Astrocyte of the hippocampus (primary cell): ENCODE measurements at regions not wholly inside any gene's neighbourhood (a gene's known extent, or its start where the extent isn't known, plus 50 kb on each side); places are given as distances from the start of the nearest gene placed in this dataset.

Experiments used
- DNase-seq: peaks from one replicate; pipeline ENCODE4 v3.0.0; 2011; ENCODE audit warnings: low read depth, low spot score

- DNase-seq: no peak
Observed at GRCh38 chr18:28880856-28881255, 703.9 kb upstream of the CDH2 start.

- peak; percentile 70 for DNase-seq
Observed at GRCh38 chr18:28875059-28875458, 698.1 kb upstream of the CDH2 start.

- peak; percentile 54 for DNase-seq
Observed at GRCh38 chr18:28863396-28863795, 686.5 kb upstream of the CDH2 start.

- no peak for DNase-seq
Observed at GRCh38 chr18:28858248-28858647, 681.3 kb upstream of the CDH2 start.

- DNase-seq: peak; percentile 9
Observed at GRCh38 chr18:28855989-28856388, 679.1 kb upstream of the CDH2 start.

- peak; percentile 52 for DNase-seq
Observed at GRCh38 chr18:28855524-28855923, 678.6 kb upstream of the CDH2 start.

GRCh38 chr18:28854964-28855363, 678.0 kb upstream of the CDH2 start:
- DNase-seq: peak; percentile 29

GRCh38 chr18:28846958-28847357, 670.0 kb upstream of the CDH2 start:
- DNase-seq: no peak

- DNase-seq: no peak
Observed at GRCh38 chr18:28837100-28837499, 660.2 kb upstream of the CDH2 start.

GRCh38 chr18:28834889-28835288, 658.0 kb upstream of the CDH2 start:
- peak; percentile 60 for DNase-seq

- no peak for DNase-seq
Observed at GRCh38 chr18:28831908-28832307, 655.0 kb upstream of the CDH2 start.

- DNase-seq: peak; percentile 14
Observed at GRCh38 chr18:28831476-28831875, 654.5 kb upstream of the CDH2 start.

GRCh38 chr18:28826107-28826506, 649.2 kb upstream of the CDH2 start:
- DNase-seq: no peak

GRCh38 chr18:28824183-28824574, 647.2 kb upstream of the CDH2 start:
- no peak for DNase-seq

- no peak for DNase-seq
Observed at GRCh38 chr18:28823506-28824182, 646.7 kb upstream of the CDH2 start.

- no peak for DNase-seq
Observed at GRCh38 chr18:28820353-28820752, 643.4 kb upstream of the CDH2 start.

GRCh38 chr18:28816155-28816554, 639.2 kb upstream of the CDH2 start:
- DNase-seq: no peak

GRCh38 chr18:28814365-28814764, 637.4 kb upstream of the CDH2 start:
- DNase-seq: no peak

- DNase-seq: no peak
Observed at GRCh38 chr18:28808373-28808772, 631.4 kb upstream of the CDH2 start.

GRCh38 chr18:28805491-28805890, 628.6 kb upstream of the CDH2 start:
- no peak for DNase-seq

GRCh38 chr18:28804512-28805202, 627.7 kb upstream of the CDH2 start:
- DNase-seq: no peak

- DNase-seq: no peak
Observed at GRCh38 chr18:28802546-28802945, 625.6 kb upstream of the CDH2 start.

- DNase-seq: no peak
Observed at GRCh38 chr18:28801876-28802275, 624.9 kb upstream of the CDH2 start.
